ENCODE measurements at regions not wholly inside any gene's neighbourhood (a gene's known extent, or its start where the extent isn't known, plus 50 kb on each side); places are given as distances from the start of the nearest gene placed in this dataset.

DNA sequence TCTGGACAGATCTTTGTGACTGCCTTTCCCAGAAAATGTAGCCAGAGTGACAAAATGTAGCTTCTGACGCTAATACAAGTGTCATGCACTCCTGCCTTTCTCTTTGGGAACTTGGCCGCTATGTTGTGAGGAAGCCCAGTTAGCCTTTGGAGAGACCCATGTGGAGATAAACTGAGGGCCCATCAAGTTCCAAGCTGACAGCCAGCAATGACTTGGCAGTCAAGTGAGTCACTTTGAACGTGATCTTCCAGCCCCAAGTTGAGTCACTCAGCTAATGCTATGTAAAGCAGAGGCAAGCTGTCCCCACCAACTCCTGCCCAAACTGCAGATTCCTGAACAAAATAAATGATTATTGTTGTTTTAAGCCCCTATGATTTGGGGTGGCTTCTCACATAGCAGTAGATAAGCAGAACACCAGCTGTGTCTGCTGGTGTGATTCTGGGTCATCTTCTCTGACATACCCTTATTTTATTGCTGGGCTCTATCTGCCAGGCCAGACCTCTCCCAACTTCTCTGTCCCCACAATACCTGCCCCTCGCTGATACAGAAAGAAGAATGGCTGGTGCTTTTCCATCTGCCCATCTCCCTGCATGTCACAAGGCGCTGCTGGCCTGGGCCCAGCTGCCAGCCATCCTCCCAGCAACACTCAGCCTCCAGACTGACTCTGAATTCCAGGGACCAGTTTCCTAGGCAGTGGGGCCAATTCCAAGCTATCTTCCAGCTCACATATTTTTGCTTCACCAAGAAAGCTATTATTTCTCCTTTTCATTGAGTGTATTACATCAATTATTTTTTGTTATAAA is 274.8 kb downstream of the LRFN2 start:
- Histone ChIP-seq H3K36me3 (ENCODE audit: control insufficient read depth, insufficient read depth, low read length) (no peaks in the 10 kb centered on the region), H3K9me3 (ENCODE audit: control insufficient read depth, insufficient read depth, low read depth, low read length) (no peaks in the 10 kb centered on the region), H3K4me1 (ENCODE audit: control insufficient read depth, insufficient read depth, low read length) (peaks cover 4% of the 10 kb centered on the region; the same call in 1 of the 2 replicates), H3K9ac (ENCODE audit: low read length) (no peak overlapping the region), H3K27me3 (ENCODE audit: control insufficient read depth, insufficient read depth, low read length) (no peaks in the 10 kb centered on the region; the same call in 1 of the 2 replicates), H3K27ac (ENCODE audit: low read depth, low read length) (no peak overlapping the region), H3K4me3 (ENCODE audit: low read depth, low read length) (no peak overlapping the region)

- no peaks in the 10 kb centered on the region for H3K36me3 ChIP-seq (ENCODE audit: control insufficient read depth, insufficient read depth, low read length)
- H3K9me3 ChIP-seq (ENCODE audit: control insufficient read depth, insufficient read depth, low read depth, low read length), result no peaks in the 10 kb centered on the region
- H3K27me3 ChIP-seq (ENCODE audit: control insufficient read depth, insufficient read depth, low read length), result no peaks in the 10 kb centered on the region
- H3K27ac ChIP-seq (ENCODE audit: low read depth, low read length), result no peak overlapping the region
- H3K4me3 ChIP-seq (ENCODE audit: low read depth, low read length), result no peak overlapping the region
- peaks cover 4% of the 10 kb centered on the region; the same call in 1 of the 2 replicates for H3K4me1 ChIP-seq (ENCODE audit: control insufficient read depth, insufficient read depth, low read length)
- H3K9ac ChIP-seq (ENCODE audit: low read length), result no peak overlapping the region
These were observed 278.4 kb downstream of the LRFN2 start for GRCh38 chr6:40308533-40309306.

DNA sequence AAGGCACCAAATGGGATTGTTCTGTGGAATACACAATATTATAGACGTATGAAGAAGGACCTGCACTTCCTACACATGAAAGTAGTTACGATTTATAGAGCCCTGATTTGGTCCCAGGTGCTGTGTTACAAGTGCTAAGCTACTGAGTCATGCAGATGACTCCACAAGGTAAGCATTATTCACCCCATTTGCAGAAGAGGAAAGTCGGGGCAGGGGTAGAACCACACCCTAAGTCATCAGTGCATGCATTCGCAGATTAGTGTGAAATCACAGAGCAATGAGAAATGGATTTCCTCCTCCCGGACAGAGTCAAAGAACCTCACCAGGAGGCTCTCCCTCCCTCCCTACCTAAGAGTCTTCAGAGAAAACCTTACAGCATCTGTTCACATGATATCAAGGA is 279.5 kb downstream of the LRFN2 start:
- Histone ChIP-seq H3K4me3 (ENCODE audit: low read depth, low read length) (no peak overlapping the region), H3K36me3 (ENCODE audit: control insufficient read depth, insufficient read depth, low read length) (no peaks in the 10 kb centered on the region)

GRCh38 chr6:40302856-40303454 is 284.2 kb downstream of the LRFN2 start:
- Histone ChIP-seq H3K27ac (ENCODE audit: low read depth, low read length) (no peak overlapping the region), H3K4me1 (ENCODE audit: control insufficient read depth, insufficient read depth, low read length) (peaks cover 3% of the 10 kb centered on the region; the same call in 1 of the 2 replicates), H3K36me3 (ENCODE audit: control insufficient read depth, insufficient read depth, low read length) (no peaks in the 10 kb centered on the region), H3K4me3 (ENCODE audit: low read depth, low read length) (no peak overlapping the region), H3K27me3 (ENCODE audit: control insufficient read depth, insufficient read depth, low read length) (no peaks in the 10 kb centered on the region), H3K9ac (ENCODE audit: low read length) (no peak overlapping the region), H3K9me3 (ENCODE audit: control insufficient read depth, insufficient read depth, low read depth, low read length) (peaks cover 5% of the 10 kb centered on the region; the same call in 1 of the 2 replicates)

More for the DNA sequence above, 279.5 kb downstream of the LRFN2 start:
- Histone ChIP-seq H3K27ac (ENCODE audit: low read depth, low read length) (no peak overlapping the region), H3K4me1 (ENCODE audit: control insufficient read depth, insufficient read depth, low read length) (peaks cover 4% of the 10 kb centered on the region; the same call in 1 of the 2 replicates), H3K9me3 (ENCODE audit: control insufficient read depth, insufficient read depth, low read depth, low read length) (no peaks in the 10 kb centered on the region), H3K9ac (ENCODE audit: low read length) (no peak overlapping the region), H3K27me3 (ENCODE audit: control insufficient read depth, insufficient read depth, low read length) (no peaks in the 10 kb centered on the region)

GRCh38 chr6:40299681-40300080 is 287.5 kb downstream of the LRFN2 start:
- Histone ChIP-seq H3K27ac (ENCODE audit: low read depth, low read length) (no peak overlapping the region), H3K9me3 (ENCODE audit: control insufficient read depth, insufficient read depth, low read depth, low read length) (peaks cover 6% of the 10 kb centered on the region; the same call in 1 of the 2 replicates), H3K27me3 (ENCODE audit: control insufficient read depth, insufficient read depth, low read length) (no peaks in the 10 kb centered on the region), H3K4me3 (ENCODE audit: low read depth, low read length) (no peak overlapping the region), H3K9ac (ENCODE audit: low read length) (no peak overlapping the region), H3K4me1 (ENCODE audit: control insufficient read depth, insufficient read depth, low read length) (0 out of 2 replicates have a peak, but pooled peaks cover 3% of the 10 kb centered on the region), H3K36me3 (ENCODE audit: control insufficient read depth, insufficient read depth, low read length) (no peaks in the 10 kb centered on the region)

- peaks cover 6% of the 10 kb centered on the region; the same call in 1 of the 2 replicates for H3K9me3 ChIP-seq (ENCODE audit: control insufficient read depth, insufficient read depth, low read depth, low read length)
- no peak overlapping the region for H3K4me3 ChIP-seq (ENCODE audit: low read depth, low read length)
- H3K27me3 ChIP-seq (ENCODE audit: control insufficient read depth, insufficient read depth, low read length), result no peaks in the 10 kb centered on the region
- no peak overlapping the region for H3K9ac ChIP-seq (ENCODE audit: low read length)
- no peaks in the 10 kb centered on the region for H3K36me3 ChIP-seq (ENCODE audit: control insufficient read depth, insufficient read depth, low read length)
- no peak overlapping the region for H3K27ac ChIP-seq (ENCODE audit: low read depth, low read length)
- H3K4me1 ChIP-seq (ENCODE audit: control insufficient read depth, insufficient read depth, low read length), result peaks cover 10% of the 10 kb centered on the region
These were observed 289.0 kb downstream of the LRFN2 start for GRCh38 chr6:40298207-40298606.

DNA sequence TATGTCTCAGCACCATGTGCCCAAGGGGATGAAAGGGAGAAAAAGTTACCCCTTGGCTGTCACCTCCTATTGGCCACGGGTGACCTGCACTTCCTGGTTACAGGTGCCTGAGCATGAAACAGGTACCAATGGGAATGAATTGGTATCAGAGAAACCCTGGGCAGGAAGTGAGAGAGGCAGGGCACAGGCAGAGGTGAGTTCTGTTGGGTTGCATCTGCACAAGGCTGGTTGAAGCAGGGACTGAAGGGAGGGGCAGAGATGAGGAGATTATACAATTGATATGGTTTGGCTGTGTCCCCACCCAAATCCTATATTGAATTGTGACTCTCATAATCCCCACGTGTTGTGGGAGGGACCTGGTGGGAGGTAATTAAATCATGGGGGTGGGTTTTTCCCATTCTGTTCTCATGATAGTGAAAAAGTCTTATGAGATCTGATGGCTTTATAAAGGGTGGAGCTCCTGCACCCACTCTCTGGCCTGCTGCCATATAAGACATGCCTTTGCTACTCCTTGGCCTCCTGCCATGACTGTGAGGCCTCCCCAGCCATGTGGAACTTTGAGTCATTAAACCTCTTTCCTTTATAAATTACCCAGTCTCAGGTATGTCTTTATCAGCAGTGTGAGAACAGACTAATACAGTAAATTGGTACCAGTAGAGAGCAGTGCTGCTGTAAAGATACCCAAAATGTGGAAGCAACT is 291.8 kb downstream of the LRFN2 start:
- peaks cover 6% of the 10 kb centered on the region; the same call in 1 of the 2 replicates for H3K9me3 ChIP-seq (ENCODE audit: control insufficient read depth, insufficient read depth, low read depth, low read length)
- no peaks in the 10 kb centered on the region for H3K36me3 ChIP-seq (ENCODE audit: control insufficient read depth, insufficient read depth, low read length)
- no peak overlapping the region for H3K4me3 ChIP-seq (ENCODE audit: low read depth, low read length)

GRCh38 chr6:40293460-40294185 is 293.5 kb downstream of the LRFN2 start:
- Histone ChIP-seq H3K27ac (ENCODE audit: low read depth, low read length) (no peak overlapping the region), H3K4me1 (ENCODE audit: control insufficient read depth, insufficient read depth, low read length) (peaks cover 18% of the 10 kb centered on the region), H3K9me3 (ENCODE audit: control insufficient read depth, insufficient read depth, low read depth, low read length) (peaks cover 6% of the 10 kb centered on the region; the same call in 1 of the 2 replicates), H3K27me3 (ENCODE audit: control insufficient read depth, insufficient read depth, low read length) (no peaks in the 10 kb centered on the region), H3K4me3 (ENCODE audit: low read depth, low read length) (no peak overlapping the region), H3K36me3 (ENCODE audit: control insufficient read depth, insufficient read depth, low read length) (no peaks in the 10 kb centered on the region), H3K9ac (ENCODE audit: low read length) (no peak overlapping the region)

More for the DNA sequence above, 291.8 kb downstream of the LRFN2 start:
- no peak overlapping the region for H3K9ac ChIP-seq (ENCODE audit: low read length)
- H3K27ac ChIP-seq (ENCODE audit: low read depth, low read length), result no peak overlapping the region
- H3K4me1 ChIP-seq (ENCODE audit: control insufficient read depth, insufficient read depth, low read length), result peaks cover 15% of the 10 kb centered on the region
- H3K27me3 ChIP-seq (ENCODE audit: control insufficient read depth, insufficient read depth, low read length), result no peaks in the 10 kb centered on the region

- peaks cover 20% of the 10 kb centered on the region for H3K4me1 ChIP-seq (ENCODE audit: control insufficient read depth, insufficient read depth, low read length)
- no peaks in the 10 kb centered on the region for H3K27me3 ChIP-seq (ENCODE audit: control insufficient read depth, insufficient read depth, low read length)
- H3K36me3 ChIP-seq (ENCODE audit: control insufficient read depth, insufficient read depth, low read length), result no peaks in the 10 kb centered on the region
- no peak overlapping the region for H3K4me3 ChIP-seq (ENCODE audit: low read depth, low read length)
- H3K9me3 ChIP-seq (ENCODE audit: control insufficient read depth, insufficient read depth, low read depth, low read length), result peaks cover 2% of the 10 kb centered on the region; the same call in 1 of the 2 replicates
- H3K27ac ChIP-seq (ENCODE audit: low read depth, low read length), result no peak overlapping the region
- H3K9ac ChIP-seq (ENCODE audit: low read length), result no peak overlapping the region
These were observed 294.1 kb downstream of the LRFN2 start for GRCh38 chr6:40293060-40293459.

DNA sequence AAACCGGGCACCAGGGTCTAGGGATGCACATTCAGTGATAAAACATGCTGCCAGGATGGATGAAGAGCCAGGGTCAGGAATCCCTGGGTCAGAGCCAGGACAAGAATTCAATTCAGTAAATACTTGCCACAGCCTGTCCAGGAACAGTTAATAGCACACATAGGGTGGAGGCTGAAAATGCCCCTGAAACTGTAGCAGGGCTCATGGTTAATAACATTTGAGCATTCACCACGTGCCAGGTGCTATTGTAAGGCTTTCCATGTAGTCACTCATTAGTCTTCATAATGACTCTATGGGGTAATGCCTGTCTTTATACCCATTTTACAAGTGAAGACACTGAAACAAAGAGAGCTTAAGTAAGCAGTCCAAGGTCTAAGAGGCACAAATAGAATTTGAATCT is 296.3 kb downstream of the LRFN2 start:
- Histone ChIP-seq H3K27me3 (ENCODE audit: control insufficient read depth, insufficient read depth, low read length) (peaks cover 5% of the 10 kb centered on the region; the same call in 1 of the 2 replicates), H3K9ac (ENCODE audit: low read length) (no peak overlapping the region), H3K27ac (ENCODE audit: low read depth, low read length) (no peak overlapping the region), H3K9me3 (ENCODE audit: control insufficient read depth, insufficient read depth, low read depth, low read length) (no peaks in the 10 kb centered on the region), H3K4me1 (ENCODE audit: control insufficient read depth, insufficient read depth, low read length) (peaks cover 29% of the 10 kb centered on the region), H3K4me3 (ENCODE audit: low read depth, low read length) (no peak overlapping the region), H3K36me3 (ENCODE audit: control insufficient read depth, insufficient read depth, low read length) (no peaks in the 10 kb centered on the region)

All from HUES6 (cell line).